CD14-positive monocyte (primary cell): ENCODE measurements at regions not wholly inside any gene's neighbourhood (a gene's known extent, or its start where the extent isn't known, plus 50 kb on each side); places are given as distances from the start of the nearest gene placed in this dataset.

Experiments used
- DNase-seq, 3 donors: peaks; one replicate each; pipeline ENCODE4 v3.0.0-alpha.2; 2011 to 2022
- H2AFZ ChIP-seq: 2 replicates; pipeline ENCODE4 v1.6.0; 2012; ENCODE audit warnings: mild to moderate bottlenecking, low read depth, low read length, inconsistent platforms; ENCODE audit not compliant: insufficient read depth, poor library complexity, severe bottlenecking
- H3K27ac ChIP-seq, 2 donors: 1 replicate in 1 of 2; 2 replicates in 1 of 2; pipeline ENCODE4 v1.5.1; 2012 to 2013; ENCODE audit warnings: low read length in 2 of 2, control low read depth in 1 of 2, inconsistent platforms in 1 of 2, low read depth in 1 of 2, mild to moderate bottlenecking in 1 of 2
- H3K27me3 ChIP-seq, 2 donors: one replicate each; pipeline versions ENCODE4 v1.6.0 to v1.6.1; 2011 to 2013; ENCODE audit warnings: low read length in 2 of 2; ENCODE audit not compliant: control insufficient read depth in 2 of 2, insufficient read depth in 2 of 2
- H3K36me3 ChIP-seq, 2 donors: replicated peaks in 1 of 2; 1 replicate in 1 of 2; 2 replicates in 1 of 2; pipeline versions ENCODE4 v1.5.1 to v1.6.1; 2012 to 2013; ENCODE audit warnings: low read length in 2 of 2, control low read depth in 1 of 2, inconsistent platforms in 1 of 2, mild to moderate bottlenecking in 1 of 2; ENCODE audit not compliant: insufficient read depth in 2 of 2, control insufficient read depth in 1 of 2
- H3K4me1 ChIP-seq, 2 donors: 1 replicate in 1 of 2; 2 replicates in 1 of 2; pipeline versions ENCODE4 v1.5.1 to v1.6.1; 2012 to 2013; ENCODE audit warnings: low read length in 2 of 2, control low read depth in 1 of 2, inconsistent platforms in 1 of 2, mild to moderate bottlenecking in 1 of 2, moderate library complexity in 1 of 2; ENCODE audit not compliant: insufficient read depth in 2 of 2, control insufficient read depth in 1 of 2
- H3K4me2 ChIP-seq: replicated peaks from 2 replicates; pipeline ENCODE3; 2012; ENCODE audit warnings: low read length, moderate library complexity, mild to moderate bottlenecking; ENCODE audit not compliant: poor library complexity, severe bottlenecking; ENCODE audit errors: extremely low read depth
- H3K4me3 ChIP-seq, 3 experiments: fragments of 200-600 bp in 1 of 3; sonication (generic) in 1 of 3; replicated peaks in 1 of 3; 1 replicate in 2 of 3; 2 replicates in 1 of 3; pipeline ENCODE4 v1.5.1; 2011 to 2013; ENCODE audit warnings: low read length in 3 of 3, mild to moderate bottlenecking in 3 of 3, control low read depth in 2 of 3, low read depth in 2 of 3, inconsistent platforms in 1 of 3, moderate library complexity in 1 of 3
- H3K79me2 ChIP-seq: 2 replicates; pipeline ENCODE4 v1.6.0; 2012; ENCODE audit warnings: mild to moderate bottlenecking, control low read depth, inconsistent platforms, low read length, moderate library complexity; ENCODE audit not compliant: insufficient read depth
- H3K9ac ChIP-seq: 2 replicates; pipeline ENCODE4 v1.6.0; 2017; ENCODE audit warnings: low read length, mild to moderate bottlenecking; ENCODE audit not compliant: insufficient read depth, poor library complexity, severe bottlenecking
- H3K9me3 ChIP-seq, 2 donors: replicated peaks in 1 of 2; 1 replicate in 1 of 2; 2 replicates in 1 of 2; pipeline versions ENCODE4 v1.5.1 to v1.6.1; 2012 to 2013; ENCODE audit warnings: low read length in 2 of 2, control low read depth in 1 of 2; ENCODE audit not compliant: control insufficient read depth in 1 of 2, insufficient read depth in 1 of 2
- H4K20me1 ChIP-seq: 2 replicates; pipeline ENCODE4 v1.6.0; 2012; ENCODE audit warnings: mild to moderate bottlenecking, low read length, control low read depth, moderate library complexity; ENCODE audit not compliant: insufficient read depth
- H3K27ac Mint-ChIP-seq, 7 donors: one replicate each; pipeline ENCODE4 v1.8.0; 2020; ENCODE audit warnings: mild to moderate bottlenecking in 7 of 7, mixed read lengths in 7 of 7, moderate library complexity in 6 of 7, inconsistent platforms in 2 of 7
- H3K27me3 Mint-ChIP-seq, 3 donors: one replicate each; pipeline ENCODE4 v1.8.0; 2021 to 2022; ENCODE audit warnings: low read depth in 3 of 3, mild to moderate bottlenecking in 3 of 3, mixed read lengths in 3 of 3, moderate library complexity in 3 of 3, inconsistent platforms in 1 of 3
- H3K36me3 Mint-ChIP-seq, 2 donors: one replicate each; pipeline ENCODE4 v1.8.0; 2020; ENCODE audit warnings: mixed read lengths in 2 of 2, inconsistent platforms in 1 of 2, mild to moderate bottlenecking in 1 of 2
- H3K4me1 Mint-ChIP-seq: one replicate; pipeline ENCODE4 v1.8.0; 2020; ENCODE audit warnings: mild to moderate bottlenecking, mixed read lengths
- H3K4me3 Mint-ChIP-seq, 2 donors: one replicate each; pipeline ENCODE4 v1.8.0; 2020; ENCODE audit warnings: mild to moderate bottlenecking in 2 of 2, mixed read lengths in 2 of 2, moderate library complexity in 1 of 2
- H3K9me3 Mint-ChIP-seq, 7 donors: one replicate each; pipeline ENCODE4 v1.8.0; 2020 to 2022; ENCODE audit warnings: mixed read lengths in 7 of 7, mild to moderate bottlenecking in 6 of 7, moderate library complexity in 6 of 7, inconsistent platforms in 2 of 7
- CTCF ChIP-seq: fragments of 200-600 bp; IDR thresholded peaks from one replicate; pipeline ENCODE4 v1.8.0; 2022; ENCODE audit warnings: antibody characterized with exemption, mild to moderate bottlenecking
- WGBS: methylation state at CpG from one replicate; pipeline ENCODE4 v1.1.5; 2013; ENCODE audit warnings: missing lambda C conversion rate; ENCODE audit not compliant: insufficient coverage; 5-methylcytosine and 5-hydroxymethylcytosine counted together
- intact Hi-C, 2 donors: fragments of 100-400 bp; cut with micrococcal nuclease; formaldehyde crosslinking; loops; one replicate each; pipeline versions ENCODE4 v1.15.0 to v1.15.1; 2023

- Mint-ChIP-seq H3K27ac (no peak overlapping the region), H3K9me3 (peaks cover 0 to 8% (median 5%) of the 10 kb centered on the region in 7 donors), H3K4me1 (no peaks in the 10 kb centered on the region), H3K36me3 (no peaks in the 10 kb centered on the region), H3K27me3 (peaks cover 0 to 2% (median 0%) of the 10 kb centered on the region in 3 donors), H3K4me3 (no peak overlapping the region)
- no peak overlapping the region for H3K4me3 ChIP-seq
- no peaks in the 10 kb centered on the region for H3K79me2 ChIP-seq
- DNase-seq: no peak
- no peak overlapping the region for H3K27ac ChIP-seq
- no peaks in the 10 kb centered on the region for H3K36me3 ChIP-seq
- intact Hi-C loops: no loop called here
- WGBS: no CpG with 5 or more reads among the region's 1 CpG
- H3K27me3 ChIP-seq: no peaks in the 10 kb centered on the region
- H3K4me1 ChIP-seq: no peaks in the 10 kb centered on the region
- no peak for TF ChIP-seq CTCF
- no peaks in the 10 kb centered on the region for H4K20me1 ChIP-seq
- H3K9me3 ChIP-seq: peaks cover 0 to 6% of the 10 kb centered on the region in 2 donors
- no peak overlapping the region for H3K4me2 ChIP-seq
- no peak overlapping the region for H3K9ac ChIP-seq
- no peak overlapping the region for H2AFZ ChIP-seq
Measured at GRCh38 chr2:226514895-226515294, 284.7 kb downstream of the IRS1 start.

DNA sequence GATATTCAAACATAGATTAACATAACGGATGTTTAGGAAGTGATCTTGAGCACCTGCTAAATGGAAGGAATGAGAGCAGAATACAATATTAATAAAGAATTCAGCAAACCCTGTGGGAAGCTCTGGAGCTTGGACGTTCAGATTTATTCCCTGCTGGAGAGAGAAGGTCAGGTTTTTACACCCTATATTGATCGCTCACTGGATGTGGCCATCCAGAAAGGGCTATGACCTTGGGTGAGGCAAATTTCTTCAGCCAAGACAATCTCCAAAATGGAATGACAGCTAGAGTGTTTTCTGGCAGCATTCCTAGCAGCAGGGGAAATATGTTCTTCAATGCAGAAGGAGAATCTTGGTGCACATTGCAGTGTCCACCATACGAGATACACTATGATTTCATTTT, 288.3 kb downstream of the IRS1 start:
- intact Hi-C loops: no loop called here
- Histone ChIP-seq H3K36me3 (no peaks in the 10 kb centered on the region), H3K4me2 (no peak overlapping the region), H3K27me3 (no peaks in the 10 kb centered on the region), H3K9me3 (peaks cover 0 to 2% of the 10 kb centered on the region in 2 donors), H2AFZ (no peak overlapping the region), H4K20me1 (no peaks in the 10 kb centered on the region), H3K79me2 (no peaks in the 10 kb centered on the region), H3K9ac (no peak overlapping the region), H3K4me1 (no peaks in the 10 kb centered on the region), H3K4me3 (no peak overlapping the region), H3K27ac (no peak overlapping the region)
- no peaks in the 10 kb centered on the region for H3K36me3 Mint-ChIP-seq
- H3K4me3 Mint-ChIP-seq: no peak overlapping the region
- H3K27me3 Mint-ChIP-seq: peaks cover 0 to 2% (median 0%) of the 10 kb centered on the region in 3 donors
- no CpG with 5 or more reads among the region's 4 CpGs for WGBS
- peaks cover 0 to 4% (median 2%) of the 10 kb centered on the region in 7 donors for H3K9me3 Mint-ChIP-seq
- no peak for TF ChIP-seq CTCF
- no peak overlapping the region for H3K27ac Mint-ChIP-seq
- no peak for DNase-seq
- no peaks in the 10 kb centered on the region for H3K4me1 Mint-ChIP-seq
